HUDEP-2 (cell line): ENCODE measurements at regions not wholly inside any gene's neighbourhood (a gene's known extent, or its start where the extent isn't known, plus 50 kb on each side); places are given as distances from the start of the nearest gene placed in this dataset.

ENCODE experiments used
- DNase-seq, 76 experiments: peaks; one replicate each; lab custom pipeline; 2025; ENCODE audit not compliant: unreplicated experiment in 76 of 76; lab: John Stamatoyannopoulos, UW

DNA sequence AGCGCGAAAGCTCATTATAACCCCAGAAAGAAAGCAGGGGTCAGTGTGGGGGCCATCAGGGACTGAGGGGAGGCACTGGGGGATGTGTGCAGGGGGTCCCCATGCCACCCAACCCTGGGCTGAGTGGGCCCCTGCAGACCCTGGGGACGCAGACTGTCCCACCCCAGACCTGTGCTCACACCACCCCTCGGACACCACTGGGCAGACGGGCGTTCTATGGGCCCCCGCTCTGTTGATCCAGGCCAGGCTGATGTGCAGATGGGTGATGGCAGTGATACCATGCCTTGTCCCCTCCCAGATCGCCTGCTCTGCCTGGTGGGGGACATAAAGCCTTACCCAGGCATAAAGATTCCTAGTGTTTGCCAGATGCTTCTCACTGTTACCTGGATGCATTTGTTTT is 259.7 kb upstream of the TLE3 start:
- DNase-seq: no peak

- DNase-seq: no peak
These were observed 259.2 kb upstream of the TLE3 start for GRCh38 chr15:70356919-70357318.

GRCh38 chr15:70356062-70356860 is 258.5 kb upstream of the TLE3 start:
- DNase-seq: no peak

- no peak for DNase-seq
These were observed 257.6 kb upstream of the TLE3 start for GRCh38 chr15:70355275-70355795.

- DNase-seq: no peak
These were observed 256.7 kb upstream of the TLE3 start for GRCh38 chr15:70354346-70354905.

GRCh38 chr15:70353606-70354345 is 256.1 kb upstream of the TLE3 start:
- DNase-seq: no peak

- no peak for DNase-seq
These were observed 254.4 kb upstream of the TLE3 start for GRCh38 chr15:70351941-70352774.

DNA sequence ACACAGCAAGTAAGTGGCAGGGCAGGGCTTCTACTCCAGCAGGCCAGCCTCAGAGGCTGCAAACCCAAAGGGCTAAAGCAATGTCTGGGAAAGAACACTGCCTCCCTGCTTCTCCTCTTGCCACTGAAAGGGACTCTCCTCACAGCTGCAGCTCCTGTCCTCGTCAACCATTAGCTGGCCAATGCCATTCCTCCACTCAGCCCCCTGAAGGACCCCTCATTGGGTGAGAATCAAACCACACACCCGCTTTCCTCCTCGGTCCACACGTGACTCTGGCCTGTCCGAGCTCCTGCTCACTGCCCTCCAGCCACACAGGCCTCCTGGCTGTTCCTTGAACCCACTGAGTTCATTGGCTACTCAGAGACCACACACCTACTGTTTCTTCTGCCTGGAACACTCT is 253.7 kb upstream of the TLE3 start:
- DNase-seq: no peak

- no peak for DNase-seq
These were observed 251.0 kb upstream of the TLE3 start for GRCh38 chr15:70348581-70349344.

DNA sequence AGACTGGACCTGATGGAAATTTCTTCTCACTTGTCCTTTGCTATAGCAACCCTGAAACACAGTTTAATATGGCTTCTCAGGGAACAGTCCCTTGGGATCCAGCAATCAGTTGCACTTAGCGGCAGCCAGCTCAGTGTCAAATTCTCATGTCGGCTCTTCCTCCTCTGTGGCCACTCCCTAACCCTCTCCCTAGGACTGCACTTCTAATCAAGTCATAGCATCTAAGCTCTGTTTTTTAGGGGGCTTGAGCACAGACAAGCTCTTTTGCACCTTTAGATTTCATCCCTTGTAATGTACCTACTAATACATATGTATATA is 250.5 kb upstream of the TLE3 start:
- DNase-seq: no peak

GRCh38 chr15:70347321-70348225 is 249.9 kb upstream of the TLE3 start:
- DNase-seq: no peak

GRCh38 chr15:70345251-70346019 is 247.7 kb upstream of the TLE3 start:
- DNase-seq: no peak

- DNase-seq: no peak
These were observed 246.9 kb upstream of the TLE3 start for GRCh38 chr15:70344666-70345065.

DNA sequence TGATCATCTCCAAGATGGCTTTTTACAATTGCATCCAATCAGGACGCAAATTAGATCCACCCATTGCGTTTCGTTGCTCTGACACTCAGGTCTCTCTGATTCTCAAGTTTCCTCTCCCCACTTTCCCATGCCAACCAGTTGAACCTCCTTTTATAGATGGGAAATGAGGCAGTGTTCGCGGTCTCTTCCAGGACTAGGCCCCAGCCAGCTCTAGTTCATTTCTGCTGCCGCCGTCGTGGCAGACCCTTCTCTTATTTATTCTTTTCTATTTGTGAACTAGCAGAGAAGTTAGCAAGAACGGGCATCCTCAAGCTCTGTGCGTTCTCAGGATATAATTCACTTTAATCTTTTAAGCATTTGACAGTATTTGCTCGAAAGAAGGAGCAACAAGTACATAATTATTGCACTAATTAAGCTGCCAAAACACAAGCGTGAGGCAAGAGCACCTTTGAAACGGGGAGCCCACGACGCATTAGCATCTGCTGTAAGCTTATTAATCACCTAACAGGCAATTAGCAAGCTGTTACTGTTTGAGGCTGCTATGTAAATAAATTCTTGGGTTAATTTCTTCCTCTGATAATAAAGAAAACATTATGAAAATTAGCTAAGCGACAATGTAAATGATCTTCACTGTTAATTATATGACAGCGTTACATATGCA is 246.4 kb upstream of the TLE3 start:
- no peak for DNase-seq

- DNase-seq: no peak
These were observed 245.1 kb upstream of the TLE3 start for GRCh38 chr15:70342554-70343548.

DNA sequence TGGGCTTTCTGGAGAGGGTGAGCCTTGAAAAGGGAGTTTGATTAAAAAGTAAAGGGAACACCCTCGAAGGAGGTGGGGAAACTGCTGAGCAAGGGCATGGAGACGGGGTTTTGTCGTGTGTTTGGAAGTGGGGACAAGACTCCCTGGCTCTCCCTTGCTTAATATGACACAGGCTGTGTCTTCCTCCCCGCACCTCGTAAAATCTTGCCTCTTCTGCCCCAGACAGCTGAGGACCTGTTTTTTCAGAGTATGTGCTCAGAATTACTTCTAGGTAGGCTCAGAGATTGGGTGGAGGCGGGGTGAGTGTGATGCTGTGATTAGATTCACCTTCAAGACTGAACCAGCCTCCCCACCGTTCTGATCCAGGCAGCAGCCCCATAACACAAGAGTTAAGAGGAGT is 244.4 kb upstream of the TLE3 start:
- no peak for DNase-seq

DNA sequence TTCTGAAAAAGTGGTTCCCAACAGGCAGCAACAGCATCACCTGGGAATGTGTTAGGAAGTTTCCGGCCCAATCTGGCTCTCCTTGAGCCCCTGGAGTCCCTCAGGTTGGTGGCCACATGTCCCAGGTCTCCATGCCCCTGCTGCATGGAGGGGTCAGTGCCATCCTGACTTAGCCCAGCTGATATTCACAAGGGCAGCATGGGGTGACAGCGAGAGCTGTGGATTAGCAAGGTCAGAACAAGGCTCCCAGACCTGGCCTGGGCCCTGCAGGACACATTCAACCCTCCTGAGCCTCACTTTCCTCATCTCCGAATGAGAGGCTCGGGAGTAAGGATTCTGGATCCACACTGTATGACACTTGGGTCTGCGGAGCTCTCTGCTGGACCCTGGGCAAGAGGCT is 243.8 kb upstream of the TLE3 start:
- no peak for DNase-seq
